GM12878 (cell line): ENCODE measurements at regions not wholly inside any gene's neighbourhood (a gene's known extent, or its start where the extent isn't known, plus 50 kb on each side); places are given as distances from the start of the nearest gene placed in this dataset.

Experiments used
- ATAC-seq: fragments of 200-7000 bp; cut with Tn5 transposase; 3 replicates; pipeline ENCODE4 v1.9.1; 2020; ENCODE audit warnings: mild to moderate bottlenecking, moderate library complexity
- BruUV-seq: library from RNA; stranded (reverse); fragments of 400-500 nt; replicated peaks from 2 replicates; lab custom pipeline; 2021; lab: Mats Ljungman, UMichigan
- CTCF ChIA-PET: fragments of 300-600 bp; sonication (Branson Sonifier 250); formaldehyde crosslinking; extraction: SDS; loops from one replicate; lab custom pipeline; 2021; ENCODE audit warnings: inconsistent platforms; lab: Yijun Ruan, JAX
- POLR2A ChIA-PET: fragments of 350-600 bp; formaldehyde crosslinking; extraction: SDS; loops from one replicate; lab custom pipeline; 2021; ENCODE audit warnings: inconsistent platforms; lab: Charles Lee
- RAD21 ChIA-PET: fragments of 300-600 bp; sonication (Branson Sonifier 250); formaldehyde crosslinking; loops from one replicate; lab custom pipeline; 2023; ENCODE audit warnings: antibody characterized with exemption; ENCODE audit not compliant: unreplicated experiment; lab: Charles Lee
- SMC1A ChIA-PET: fragments of 300-600 bp; sonication (Branson Sonifier 250); formaldehyde crosslinking; loops from one replicate; lab custom pipeline; 2023; ENCODE audit not compliant: unreplicated experiment, uncharacterized antibody; lab: Charles Lee
- DNase-seq: peaks from one replicate; pipeline ENCODE4 v3.0.0-alpha.2; 2011; ENCODE audit warnings: low read depth, low spot score
- FAIRE-seq: peaks from 3 replicates; lab custom pipeline; 2011; peaks lifted over from hg19 to GRCh38; lab: Jason Lieb, UNC
- H2AFZ ChIP-seq: 2 replicates; pipeline ENCODE4 v1.6.0; 2011; ENCODE audit warnings: low read depth, low read length, control low read depth; ENCODE audit not compliant: control insufficient read depth
- H3K27ac ChIP-seq: 2 replicates; pipeline ENCODE4 v1.5.1; 2011; ENCODE audit warnings: control low read depth; ENCODE audit not compliant: control insufficient read depth, insufficient read depth
- H3K27me3 ChIP-seq, 2 experiments: replicated peaks in 1 of 2; 2 replicates each; pipeline versions ENCODE4 v1.6.0 to v1.6.1; 2011; ENCODE audit warnings: low read length in 1 of 2; ENCODE audit not compliant: control insufficient read depth in 2 of 2, insufficient read depth in 2 of 2
- H3K36me3 ChIP-seq, 2 experiments: 2 replicates each; pipeline ENCODE4 v1.5.1; 2011; ENCODE audit warnings: low read length in 1 of 2; ENCODE audit not compliant: control insufficient read depth in 2 of 2, insufficient read depth in 2 of 2
- H3K4me1 ChIP-seq: 2 replicates; pipeline ENCODE4 v1.6.1; 2011; ENCODE audit warnings: mild to moderate bottlenecking, low read length, moderate library complexity, mixed read lengths; ENCODE audit not compliant: control insufficient read depth, insufficient read depth
- H3K4me2 ChIP-seq: 2 replicates; pipeline ENCODE4 v1.6.0; 2011; ENCODE audit warnings: control low read depth; ENCODE audit not compliant: control insufficient read depth, insufficient read depth
- H3K4me3 ChIP-seq: fragments of 200-600 bp; sonication (generic); 2 replicates; pipeline ENCODE4 v1.5.1; 2016
- H3K79me2 ChIP-seq: 2 replicates; pipeline ENCODE4 v1.6.0; 2011; ENCODE audit warnings: low read length; ENCODE audit not compliant: control insufficient read depth, insufficient read depth
- H3K9ac ChIP-seq: 2 replicates; pipeline ENCODE4 v1.8.0; 2011; ENCODE audit warnings: low read length, control low read depth, mixed read lengths; ENCODE audit not compliant: control insufficient read depth, insufficient read depth
- H3K9me3 ChIP-seq: replicated peaks from 3 replicates; pipeline ENCODE4 v1.5.1; 2011; ENCODE audit warnings: mild to moderate bottlenecking, low read length; ENCODE audit not compliant: control insufficient read depth, insufficient read depth
- H4K20me1 ChIP-seq: 2 replicates; pipeline ENCODE4 v1.6.0; 2011; ENCODE audit not compliant: control insufficient read depth, insufficient read depth
- CEBPZ ChIP-seq: fragments of 150-350 bp; IDR thresholded peaks from 2 replicates; pipeline ENCODE4 v1.6.1; 2016; ENCODE audit warnings: low read depth, low read length
- CUX1 ChIP-seq: IDR thresholded peaks from 2 replicates; pipeline ENCODE4 v1.6.1; 2012; ENCODE audit warnings: improper control_type of control experiment, low read depth, low read length; ENCODE audit not compliant: insufficient replicate concordance
- EED ChIP-seq: sonication (generic); IDR thresholded peaks from 2 replicates; pipeline ENCODE4 v1.6.1; 2016; ENCODE audit warnings: antibody characterized with exemption, low read depth
- EGR1 ChIP-seq, 2 experiments: IDR thresholded peaks; 1 replicate in 1 of 2; 2 replicates in 1 of 2; pipeline ENCODE4 v1.6.1; 2011 to 2012; ENCODE audit warnings: low read depth in 2 of 2, low read length in 2 of 2, borderline replicate concordance in 1 of 2, mild to moderate bottlenecking in 1 of 2, moderate library complexity in 1 of 2
- FOXK2 ChIP-seq: fragments of 450-650 bp; IDR thresholded peaks from 2 replicates; pipeline ENCODE4 v1.6.1; 2017; ENCODE audit warnings: mild to moderate bottlenecking, moderate library complexity
- HDGF ChIP-seq: fragments of 450-650 bp; IDR thresholded peaks from 2 replicates; pipeline ENCODE4 v1.6.1; 2016; ENCODE audit warnings: antibody characterized with exemption
- MYB ChIP-seq: fragments of 150-350 bp; IDR thresholded peaks from 2 replicates; pipeline ENCODE4 v1.6.1; 2014; ENCODE audit warnings: mild to moderate bottlenecking, low read depth, low read length, borderline replicate concordance
- NBN ChIP-seq: fragments of 450-650 bp; IDR thresholded peaks from 2 replicates; pipeline ENCODE4 v1.6.1; 2016
- NR2C1 ChIP-seq: fragments of 450-650 bp; IDR thresholded peaks from 2 replicates; pipeline ENCODE4 v1.6.1; 2017; ENCODE audit warnings: antibody characterized with exemption, mild to moderate bottlenecking, moderate library complexity
- RELB ChIP-seq: fragments of 450-650 bp; IDR thresholded peaks from 2 replicates; pipeline ENCODE4 v1.6.1; 2017; ENCODE audit warnings: low read depth, mild to moderate bottlenecking, moderate library complexity
- RUNX3 ChIP-seq: IDR thresholded peaks from 2 replicates; pipeline ENCODE4 v1.6.1; 2012; ENCODE audit warnings: low read length, inconsistent platforms
- SUPT20H ChIP-seq: IDR thresholded peaks from 2 replicates; pipeline ENCODE4 v1.6.1; 2011; ENCODE audit warnings: low read depth, mild to moderate bottlenecking, low read length, moderate library complexity, borderline replicate concordance; ENCODE audit not compliant: control insufficient read depth
- TARDBP ChIP-seq: IDR thresholded peaks from 2 replicates; pipeline ENCODE4 v1.6.1; 2016; ENCODE audit warnings: borderline replicate concordance
- TBL1XR1 ChIP-seq: IDR thresholded peaks from 2 replicates; pipeline ENCODE4 v1.6.1; 2012; ENCODE audit warnings: low read depth, low read length, improper control_type of control experiment
- TCF3 ChIP-seq: IDR thresholded peaks from 2 replicates; pipeline ENCODE4 v1.6.1; 2012; ENCODE audit warnings: low read depth, mild to moderate bottlenecking, low read length, borderline replicate concordance; ENCODE audit not compliant: insufficient read depth
- ZNF274 ChIP-seq: IDR thresholded peaks from one replicate; pipeline ENCODE4 v1.8.0; 2011; ENCODE audit not compliant: insufficient read length, insufficient read depth
- WGBS: methylation state at CpG from one replicate; pipeline ENCODE4 v1.1.6; 2016; ENCODE audit warnings: low lambda C conversion rate; ENCODE audit not compliant: insufficient replicate concordance, insufficient coverage; ENCODE audit errors: missing lambda C conversion rate; 5-methylcytosine and 5-hydroxymethylcytosine counted together
- in situ Hi-C: fragments of 300-500 bp; cut with MboI; formaldehyde crosslinking; loops from 9 replicates; pipeline ENCODE4 v1.14.3; 2018; ENCODE audit warnings: mixed read lengths
- intact Hi-C: fragments of 100-400 bp; cut with micrococcal nuclease; formaldehyde crosslinking; loops from one replicate; pipeline ENCODE4 v1.14.2; 2022; ENCODE audit not compliant: unreplicated experiment

GRCh38 chr2:204108330-204108751 is 171.8 kb downstream of the ICOS start:
- SMC1A ChIA-PET = no interaction called here
- intact Hi-C loops = loop anchor here (1.0 to 2.0 kb wide), 2 partner anchors 70 to 584 kb away; no protein-coding TSS in a partner anchor
- H3K4me3 ChIP-seq = no peak overlapping the region
- RAD21 ChIA-PET = no interaction called here
- ATAC-seq (peak; percentile 72), FAIRE-seq (no peak), DNase-seq (no peak)
- H2AFZ ChIP-seq = no peak overlapping the region
- H3K9me3 ChIP-seq = no peaks in the 10 kb centered on the region
- CTCF ChIA-PET = interaction anchor here (2.0 kb wide), 1 partner anchor 70 kb away, joined by 11 read pairs; no protein-coding TSS in a partner anchor
- H4K20me1 ChIP-seq = no peaks in the 10 kb centered on the region
- H3K9ac ChIP-seq = no peak overlapping the region
- peaks cover 19% of the 10 kb centered on the region for H3K4me1 ChIP-seq
- no TSS peak for BruUV-seq
- no peaks in the 10 kb centered on the region for H3K79me2 ChIP-seq
- in situ Hi-C loops = no loop called here
- peaks cover 1 to 12% of the 10 kb centered on the region in 2 experiments; a peak in 2 of 4 replicates for H3K27me3 ChIP-seq
- WGBS = 2% methylated on average over 3 of the region's 3 CpGs
- POLR2A ChIA-PET = no interaction called here
- H3K27ac ChIP-seq = no peak overlapping the region
- H3K36me3 ChIP-seq = no peaks in the 10 kb centered on the region
- H3K4me2 ChIP-seq = no peak overlapping the region
- TF ChIP-seq RUNX3 (peak; percentile 32), CEBPZ (no peak), TCF3 (no peak), HDGF (no peak), EED (no peak), RELB (no peak), SUPT20H (no peak), NBN (no peak), CUX1 (no peak), MYB (no peak), TARDBP (no peak), TBL1XR1 (no peak), FOXK2 (no peak), ZNF274 (no peak), EGR1 (IDR thresholded peaks at IDR 0.05; ENCODE audit: borderline replicate concordance in 1 of 2, low read depth in 2 of 2, low read length in 2 of 2) (peak in 1 of 2 experiments; percentile 68; a peak in 2 of 3 replicates), NR2C1 (no peak)
